ENCODE measurements at regions not wholly inside any gene's neighbourhood (a gene's known extent, or its start where the extent isn't known, plus 50 kb on each side); places are given as distances from the start of the nearest gene placed in this dataset.

DNA sequence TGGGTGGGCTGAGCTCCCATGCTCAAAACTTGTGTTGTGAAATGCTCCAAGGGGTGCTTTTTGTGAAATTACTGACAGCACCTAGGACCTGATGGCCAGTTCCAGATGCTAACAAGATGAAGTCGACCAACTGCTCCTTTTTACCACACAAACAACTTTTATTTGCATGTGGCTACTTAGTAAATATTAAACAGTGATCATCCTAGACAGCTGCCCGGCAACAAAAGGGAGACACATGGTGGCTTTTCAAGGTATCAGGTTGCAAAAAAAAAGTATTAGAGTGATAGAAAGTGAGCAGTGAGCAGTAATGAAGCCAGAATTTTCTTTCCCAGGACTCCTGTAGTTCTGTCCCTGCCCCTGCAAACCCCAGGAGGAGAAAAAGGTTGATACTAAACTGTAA, 118.5 kb downstream of the RPIA start:
- TF ChIP-seq, protein P1, sequence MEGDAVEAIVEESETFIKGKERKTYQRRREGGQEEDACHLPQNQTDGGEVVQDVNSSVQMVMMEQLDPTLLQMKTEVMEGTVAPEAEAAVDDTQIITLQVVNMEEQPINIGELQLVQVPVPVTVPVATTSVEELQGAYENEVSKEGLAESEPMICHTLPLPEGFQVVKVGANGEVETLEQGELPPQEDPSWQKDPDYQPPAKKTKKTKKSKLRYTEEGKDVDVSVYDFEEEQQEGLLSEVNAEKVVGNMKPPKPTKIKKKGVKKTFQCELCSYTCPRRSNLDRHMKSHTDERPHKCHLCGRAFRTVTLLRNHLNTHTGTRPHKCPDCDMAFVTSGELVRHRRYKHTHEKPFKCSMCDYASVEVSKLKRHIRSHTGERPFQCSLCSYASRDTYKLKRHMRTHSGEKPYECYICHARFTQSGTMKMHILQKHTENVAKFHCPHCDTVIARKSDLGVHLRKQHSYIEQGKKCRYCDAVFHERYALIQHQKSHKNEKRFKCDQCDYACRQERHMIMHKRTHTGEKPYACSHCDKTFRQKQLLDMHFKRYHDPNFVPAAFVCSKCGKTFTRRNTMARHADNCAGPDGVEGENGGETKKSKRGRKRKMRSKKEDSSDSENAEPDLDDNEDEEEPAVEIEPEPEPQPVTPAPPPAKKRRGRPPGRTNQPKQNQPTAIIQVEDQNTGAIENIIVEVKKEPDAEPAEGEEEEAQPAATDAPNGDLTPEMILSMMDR (IDR thresholded peaks at IDR 0.05) = no peak
- no peak for TF ChIP-seq IRF1 (CRISPR knock-in tag; IDR thresholded peaks at IDR 0.05)
